ENCODE measurements at regions not wholly inside any gene's neighbourhood (a gene's known extent, or its start where the extent isn't known, plus 50 kb on each side); places are given as distances from the start of the nearest gene placed in this dataset.

DNA sequence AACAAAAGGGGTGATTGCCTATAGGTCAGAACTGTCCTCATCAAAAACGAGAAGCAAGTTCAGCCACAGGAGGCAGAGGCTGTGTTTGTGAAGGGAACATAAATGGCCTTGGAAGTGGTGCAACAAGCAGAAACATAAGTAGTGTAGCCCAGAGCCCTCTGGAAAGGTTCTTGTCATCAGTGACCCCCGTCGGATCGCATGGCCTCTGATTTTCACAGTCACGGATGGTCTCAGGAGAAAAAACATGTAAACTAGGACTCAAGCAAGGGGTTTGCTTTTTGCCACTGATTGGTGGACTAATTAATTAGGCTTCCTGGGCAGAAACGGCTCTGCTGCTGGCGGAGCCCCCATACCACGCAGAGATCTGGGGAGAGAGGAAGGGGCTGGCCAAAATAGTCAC, 496.5 kb upstream of the MKI67 start:
- TF ChIP-seq CTCF (IDR thresholded peaks at IDR 0.05) (no peak), POLR2A (IDR thresholded peaks at IDR 0.05) (no peak)
